GM23248 (cell line): ENCODE measurements at regions not wholly inside any gene's neighbourhood (a gene's known extent, or its start where the extent isn't known, plus 50 kb on each side); places are given as distances from the start of the nearest gene placed in this dataset.

Source experiments
- DNase-seq: peaks from one replicate; pipeline ENCODE4 v3.0.0-alpha.2; 2015
- H2AFZ ChIP-seq: fragments of 200-600 bp; sonication (generic); 2 replicates; pipeline ENCODE4 v1.6.1; 2016; ENCODE audit warnings: antibody characterized with exemption
- H3F3A ChIP-seq: fragments of 200-600 bp; sonication (generic); 2 replicates; pipeline ENCODE4 v1.6.1; 2016; ENCODE audit warnings: mild to moderate bottlenecking, antibody characterized with exemption, mixed run types; ENCODE audit not compliant: insufficient read depth
- H3K27ac ChIP-seq: fragments of 200-600 bp; sonication (generic); 2 replicates; pipeline ENCODE4 v1.5.1; 2016; ENCODE audit warnings: mild to moderate bottlenecking
- H3K27me3 ChIP-seq: fragments of 200-600 bp; sonication (generic); replicated peaks from 2 replicates; pipeline ENCODE4 v1.6.1; 2016; ENCODE audit warnings: mild to moderate bottlenecking; ENCODE audit not compliant: insufficient read depth
- H3K36me3 ChIP-seq: fragments of 200-600 bp; sonication (generic); 2 replicates; pipeline ENCODE4 v1.6.1; 2016; ENCODE audit warnings: low read depth, mild to moderate bottlenecking
- H3K4me1 ChIP-seq: fragments of 200-600 bp; sonication (generic); 2 replicates; pipeline ENCODE4 v1.6.1; 2016; ENCODE audit warnings: mild to moderate bottlenecking; ENCODE audit not compliant: insufficient read depth
- H3K4me2 ChIP-seq: fragments of 200-600 bp; sonication (generic); one replicate; pipeline ENCODE4 v1.6.1; 2016; ENCODE audit warnings: mild to moderate bottlenecking; ENCODE audit not compliant: unreplicated experiment
- H3K4me3 ChIP-seq: fragments of 200-600 bp; sonication (generic); 2 replicates; pipeline ENCODE4 v1.5.1; 2016; ENCODE audit warnings: mild to moderate bottlenecking
- H3K79me2 ChIP-seq: fragments of 200-600 bp; sonication (generic); 2 replicates; pipeline ENCODE4 v1.6.1; 2016; ENCODE audit warnings: mild to moderate bottlenecking; ENCODE audit not compliant: insufficient read depth
- H3K9ac ChIP-seq: fragments of 200-600 bp; sonication (generic); 2 replicates; pipeline ENCODE4 v1.6.1; 2016; ENCODE audit warnings: mild to moderate bottlenecking
- H3K9me2 ChIP-seq: fragments of 200-600 bp; sonication (generic); 2 replicates; pipeline ENCODE4 v1.6.1; 2016; ENCODE audit warnings: mixed run types, mild to moderate bottlenecking, moderate library complexity; ENCODE audit not compliant: insufficient read depth
- H3K9me3 ChIP-seq: fragments of 200-600 bp; sonication (generic); one replicate; pipeline ENCODE4 v1.6.1; 2017; ENCODE audit warnings: low read depth
- H4K20me1 ChIP-seq: fragments of 200-600 bp; sonication (generic); 2 replicates; pipeline ENCODE4 v1.6.0; 2016; ENCODE audit not compliant: insufficient read depth
- EZH2 ChIP-seq: fragments of 200-600 bp; sonication (generic); IDR thresholded peaks from 2 replicates; pipeline ENCODE4 v1.6.1; 2018; ENCODE audit warnings: antibody characterized with exemption, mild to moderate bottlenecking; ENCODE audit not compliant: insufficient read depth, poor library complexity, severe bottlenecking
- EZH2phosphoT487 ChIP-seq: fragments of 200-600 bp; sonication (generic); IDR thresholded peaks from 2 replicates; pipeline ENCODE4 v1.6.1; 2018; ENCODE audit warnings: antibody characterized with exemption, moderate library complexity, mild to moderate bottlenecking, low read depth; ENCODE audit not compliant: insufficient read depth
- WGBS, 2 experiments: methylation state at CpG; one replicate each; pipeline ENCODE4 v1.1.6; 2015 to 2017; ENCODE audit warnings: low lambda C conversion rate in 2 of 2, low coverage in 1 of 2; ENCODE audit errors: missing lambda C conversion rate in 2 of 2; 5-methylcytosine and 5-hydroxymethylcytosine counted together
- in situ Hi-C: fragments of 300-500 bp; cut with MboI; formaldehyde crosslinking; loops from 2 replicates; pipeline ENCODE4 v1.15.0; 2020

GRCh38 chr13:70432276-70432805 is 324.1 kb upstream of the KLHL1 start:
- H3F3A ChIP-seq = no peaks in the 10 kb centered on the region
- in situ Hi-C loops = no loop called here
- H3K4me2 ChIP-seq = no peak overlapping the region
- WGBS, 2 experiments = 3 to 6% methylated on average over 2 of the region's 2 CpGs
- H3K4me3 ChIP-seq = no peak overlapping the region
- H3K79me2 ChIP-seq = no peaks in the 10 kb centered on the region
- H3K9ac ChIP-seq = no peak overlapping the region
- H3K36me3 ChIP-seq = no peaks in the 10 kb centered on the region
- H3K9me2 ChIP-seq = no peaks in the 10 kb centered on the region
- no peaks in the 10 kb centered on the region for H3K9me3 ChIP-seq
- no peak for DNase-seq
- H3K27ac ChIP-seq = no peak overlapping the region
- no peaks in the 10 kb centered on the region for H3K4me1 ChIP-seq
- H2AFZ ChIP-seq = no peak overlapping the region
- H4K20me1 ChIP-seq = no peaks in the 10 kb centered on the region
- TF ChIP-seq EZH2 = no peak
- TF ChIP-seq EZH2phosphoT487 = no peak
- H3K27me3 ChIP-seq = no peaks in the 10 kb centered on the region

GRCh38 chr13:70430256-70430655 is 322.0 kb upstream of the KLHL1 start:
- Histone ChIP-seq H3F3A (no peaks in the 10 kb centered on the region), H3K9me3 (no peaks in the 10 kb centered on the region), H3K27ac (no peak overlapping the region), H3K4me3 (no peak overlapping the region), H4K20me1 (no peaks in the 10 kb centered on the region), H3K27me3 (no peaks in the 10 kb centered on the region), H3K36me3 (no peaks in the 10 kb centered on the region), H3K9me2 (no peaks in the 10 kb centered on the region), H2AFZ (no peak overlapping the region), H3K4me2 (no peak overlapping the region), H3K4me1 (no peaks in the 10 kb centered on the region), H3K9ac (no peak overlapping the region), H3K79me2 (no peaks in the 10 kb centered on the region)
- in situ Hi-C loops = no loop called here
- no peak for TF ChIP-seq EZH2phosphoT487
- TF ChIP-seq EZH2 = no peak
- DNase-seq = no peak

GRCh38 chr13:70424928-70425327 is 316.7 kb upstream of the KLHL1 start:
- in situ Hi-C loops = no loop called here

GRCh38 chr13:70424428-70424827 is 316.2 kb upstream of the KLHL1 start:
- no peaks in the 10 kb centered on the region for H3K27me3 ChIP-seq
- no peak overlapping the region for H2AFZ ChIP-seq
- no peaks in the 10 kb centered on the region for H3F3A ChIP-seq
- no peaks in the 10 kb centered on the region for H3K9me3 ChIP-seq
- no peak overlapping the region for H3K4me3 ChIP-seq
- H3K4me1 ChIP-seq = no peaks in the 10 kb centered on the region
- H3K36me3 ChIP-seq = no peaks in the 10 kb centered on the region
- no peak overlapping the region for H3K4me2 ChIP-seq
- no peak for DNase-seq
- H3K79me2 ChIP-seq = no peaks in the 10 kb centered on the region
- H3K27ac ChIP-seq = no peak overlapping the region
- H3K9ac ChIP-seq = no peak overlapping the region
- 17 to 20% methylated on average over 7 of the region's 7 CpGs for WGBS, 2 experiments
- no peak for TF ChIP-seq EZH2
- TF ChIP-seq EZH2phosphoT487 = no peak
- in situ Hi-C loops = no loop called here
- H3K9me2 ChIP-seq = no peaks in the 10 kb centered on the region
- no peaks in the 10 kb centered on the region for H4K20me1 ChIP-seq

More at GRCh38 chr13:70424928-70425327, 316.7 kb upstream of the KLHL1 start:
- Histone ChIP-seq H3K9me2 (no peaks in the 10 kb centered on the region), H3K4me3 (no peak overlapping the region), H3F3A (no peaks in the 10 kb centered on the region), H3K27me3 (no peaks in the 10 kb centered on the region), H3K4me1 (no peaks in the 10 kb centered on the region), H3K36me3 (no peaks in the 10 kb centered on the region), H3K79me2 (no peaks in the 10 kb centered on the region), H4K20me1 (no peaks in the 10 kb centered on the region), H3K9ac (no peak overlapping the region), H3K9me3 (no peaks in the 10 kb centered on the region), H2AFZ (no peak overlapping the region), H3K4me2 (no peak overlapping the region), H3K27ac (no peak overlapping the region)
- TF ChIP-seq EZH2phosphoT487 (no peak), EZH2 (no peak)
- DNase-seq = no peak

GRCh38 chr13:70415136-70415535 is 306.9 kb upstream of the KLHL1 start:
- Histone ChIP-seq H3K9ac (no peak overlapping the region), H3K4me3 (no peak overlapping the region), H4K20me1 (no peaks in the 10 kb centered on the region), H3F3A (no peaks in the 10 kb centered on the region), H3K4me2 (no peak overlapping the region), H3K36me3 (no peaks in the 10 kb centered on the region), H3K79me2 (no peaks in the 10 kb centered on the region), H2AFZ (no peak overlapping the region), H3K9me2 (no peaks in the 10 kb centered on the region), H3K9me3 (no peaks in the 10 kb centered on the region), H3K4me1 (no peaks in the 10 kb centered on the region), H3K27me3 (no peaks in the 10 kb centered on the region), H3K27ac (no peak overlapping the region)
- in situ Hi-C loops = no loop called here
- TF ChIP-seq EZH2 = no peak
- no peak for TF ChIP-seq EZH2phosphoT487
- no peak for DNase-seq
